ENCODE measurements at regions not wholly inside any gene's neighbourhood (a gene's known extent, or its start where the extent isn't known, plus 50 kb on each side); places are given as distances from the start of the nearest gene placed in this dataset.

- H3K4me1 Mint-ChIP-seq = no peaks in the 10 kb centered on the region
Measured at GRCh38 chr11:38300570-38300969, 1702.5 kb upstream of the RAG2 start.

GRCh38 chr11:38296211-38296776 lies 1698.3 kb upstream of the RAG2 start:
- H3K27me3 Mint-ChIP-seq (ENCODE audit: low read depth in 3 of 3) = no peaks in the 10 kb centered on the region
- Histone ChIP-seq H3K4me1 (ENCODE audit: control insufficient read depth in 1 of 2, insufficient read depth in 2 of 2, low read length in 2 of 2) (no peaks in the 10 kb centered on the region), H3K9me3 (replicated peaks in 1 of 2; ENCODE audit: control insufficient read depth in 1 of 2, insufficient read depth in 1 of 2, low read length in 2 of 2) (peaks cover 5 to 12% of the 10 kb centered on the region in 2 donors), H3K27ac (ENCODE audit: low read depth in 1 of 2, low read length in 2 of 2) (no peak overlapping the region), H2AFZ (ENCODE audit: insufficient read depth, low read depth, low read length, poor library complexity, severe bottlenecking) (no peak overlapping the region), H3K36me3 (replicated peaks in 1 of 2; ENCODE audit: control insufficient read depth in 1 of 2, insufficient read depth in 2 of 2, low read length in 2 of 2) (no peaks in the 10 kb centered on the region), H3K27me3 (ENCODE audit: control insufficient read depth in 2 of 2, insufficient read depth in 2 of 2, low read length in 2 of 2) (no peaks in the 10 kb centered on the region), H3K79me2 (ENCODE audit: insufficient read depth, low read length) (no peaks in the 10 kb centered on the region), H4K20me1 (ENCODE audit: insufficient read depth, low read length) (no peaks in the 10 kb centered on the region), H3K4me2 (replicated peaks; ENCODE audit: extremely low read depth, low read length, poor library complexity, severe bottlenecking) (no peak overlapping the region), H3K4me3 (replicated peaks in 1 of 3; ENCODE audit: low read depth in 2 of 3, low read length in 3 of 3) (no peak overlapping the region), H3K9ac (ENCODE audit: insufficient read depth, low read length, poor library complexity, severe bottlenecking) (no peak overlapping the region)
- WGBS (ENCODE audit: insufficient coverage) = over 99% methylated on average over 16 of the region's 33 CpGs
- no peak overlapping the region for H3K4me3 Mint-ChIP-seq
- DNase-seq = no peak
- H3K9me3 Mint-ChIP-seq = peaks cover 0 to 14% (median 7%) of the 10 kb centered on the region in 7 donors
- no peak overlapping the region for H3K27ac Mint-ChIP-seq
- H3K36me3 Mint-ChIP-seq = no peaks in the 10 kb centered on the region
- H3K4me1 Mint-ChIP-seq = no peaks in the 10 kb centered on the region
- TF ChIP-seq CTCF (IDR thresholded peaks at IDR 0.05) = no peak
- intact Hi-C loops (cut with micrococcal nuclease) = no loop called here

More at GRCh38 chr11:38300570-38300969, 1702.5 kb upstream of the RAG2 start:
- Histone ChIP-seq H3K4me1 (ENCODE audit: control insufficient read depth in 1 of 2, insufficient read depth in 2 of 2, low read length in 2 of 2) (no peaks in the 10 kb centered on the region), H2AFZ (ENCODE audit: insufficient read depth, low read depth, low read length, poor library complexity, severe bottlenecking) (no peak overlapping the region), H3K79me2 (ENCODE audit: insufficient read depth, low read length) (no peaks in the 10 kb centered on the region), H3K4me2 (replicated peaks; ENCODE audit: extremely low read depth, low read length, poor library complexity, severe bottlenecking) (no peak overlapping the region), H3K27ac (ENCODE audit: low read depth in 1 of 2, low read length in 2 of 2) (no peak overlapping the region), H3K4me3 (replicated peaks in 1 of 3; ENCODE audit: low read depth in 2 of 3, low read length in 3 of 3) (no peak overlapping the region), H4K20me1 (ENCODE audit: insufficient read depth, low read length) (no peaks in the 10 kb centered on the region), H3K36me3 (replicated peaks in 1 of 2; ENCODE audit: control insufficient read depth in 1 of 2, insufficient read depth in 2 of 2, low read length in 2 of 2) (no peaks in the 10 kb centered on the region), H3K27me3 (ENCODE audit: control insufficient read depth in 2 of 2, insufficient read depth in 2 of 2, low read length in 2 of 2) (no peaks in the 10 kb centered on the region), H3K9me3 (replicated peaks in 1 of 2; ENCODE audit: control insufficient read depth in 1 of 2, insufficient read depth in 1 of 2, low read length in 2 of 2) (peaks cover 5 to 14% of the 10 kb centered on the region in 2 donors), H3K9ac (ENCODE audit: insufficient read depth, low read length, poor library complexity, severe bottlenecking) (no peak overlapping the region)
- intact Hi-C loops (cut with micrococcal nuclease) = no loop called here
- no CpG with 5 or more reads among the region's 2 CpGs for WGBS (ENCODE audit: insufficient coverage)
- peaks cover 0 to 14% (median 5%) of the 10 kb centered on the region in 7 donors for H3K9me3 Mint-ChIP-seq
- no peak overlapping the region for H3K4me3 Mint-ChIP-seq
- no peak for DNase-seq
- no peaks in the 10 kb centered on the region for H3K36me3 Mint-ChIP-seq
- TF ChIP-seq CTCF (IDR thresholded peaks at IDR 0.05) = no peak
- no peaks in the 10 kb centered on the region for H3K27me3 Mint-ChIP-seq (ENCODE audit: low read depth in 3 of 3)
- H3K27ac Mint-ChIP-seq = no peak overlapping the region
